SU-DHL-6 (cell line): ENCODE measurements at regions not wholly inside any gene's neighbourhood (a gene's known extent, or its start where the extent isn't known, plus 50 kb on each side); places are given as distances from the start of the nearest gene placed in this dataset.

ENCODE experiments used
- CTCF ChIP-seq: fragments of 200-600 bp; sonication (generic); IDR thresholded peaks from one replicate; pipeline ENCODE4 v1.5.1; 2017; ENCODE audit warnings: antibody characterized with exemption, mild to moderate bottlenecking, low read length, moderate library complexity; ENCODE audit not compliant: insufficient read depth, poor library complexity, severe bottlenecking
- EZH2phosphoT487 ChIP-seq: fragments of 200-600 bp; sonication (generic), shearing (Covaris generic); conservative IDR thresholded peaks from 2 replicates; pipeline ENCODE4 v1.6.1; 2018; ENCODE audit warnings: mild to moderate bottlenecking, antibody characterized with exemption, low read length, moderate library complexity, mixed read lengths

- no peak for TF ChIP-seq CTCF
- TF ChIP-seq EZH2phosphoT487 = no peak
Observed at GRCh38 chr21:14880922-14881321, 183.9 kb downstream of the NRIP1 start.
